Stimulated activated memory B cell treated with anti-CD40 and anti-IgM and Interleukin-4, amounts not matched to agents 10 μg/mL and 1 μg/mL and 100 μg/mL, for 72 hours (primary cell): ENCODE measurements at regions not wholly inside any gene's neighbourhood (a gene's known extent, or its start where the extent isn't known, plus 50 kb on each side); places are given as distances from the start of the nearest gene placed in this dataset.
"Not testable (repeated sequence)": the region's sequence is repeated elsewhere in the genome, so short reads cannot be mapped to it uniquely, and the experiment has no call there.

ENCODE experiments used
- ATAC-seq: fragments of 150-1000 bp; cut with Tn5 transposase; 2 replicates; pipeline ENCODE4 v1.10.0; 2021
- H3K27ac Mint-ChIP-seq: one replicate; pipeline ENCODE4 v1.8.0; 2022; ENCODE audit warnings: mild to moderate bottlenecking, mixed read lengths
- H3K27me3 Mint-ChIP-seq: one replicate; pipeline ENCODE4 v1.8.0; 2022; ENCODE audit warnings: mixed read lengths
- H3K36me3 Mint-ChIP-seq: one replicate; pipeline ENCODE4 v1.8.0; 2022; ENCODE audit warnings: mixed read lengths
- H3K4me1 Mint-ChIP-seq: one replicate; pipeline ENCODE4 v1.8.0; 2022; ENCODE audit warnings: mixed read lengths
- H3K4me3 Mint-ChIP-seq: one replicate; pipeline ENCODE4 v1.8.0; 2022; ENCODE audit warnings: mild to moderate bottlenecking, moderate library complexity, mixed read lengths
- H3K9me3 Mint-ChIP-seq: one replicate; pipeline ENCODE4 v1.8.0; 2022; ENCODE audit warnings: mixed read lengths

DNA sequence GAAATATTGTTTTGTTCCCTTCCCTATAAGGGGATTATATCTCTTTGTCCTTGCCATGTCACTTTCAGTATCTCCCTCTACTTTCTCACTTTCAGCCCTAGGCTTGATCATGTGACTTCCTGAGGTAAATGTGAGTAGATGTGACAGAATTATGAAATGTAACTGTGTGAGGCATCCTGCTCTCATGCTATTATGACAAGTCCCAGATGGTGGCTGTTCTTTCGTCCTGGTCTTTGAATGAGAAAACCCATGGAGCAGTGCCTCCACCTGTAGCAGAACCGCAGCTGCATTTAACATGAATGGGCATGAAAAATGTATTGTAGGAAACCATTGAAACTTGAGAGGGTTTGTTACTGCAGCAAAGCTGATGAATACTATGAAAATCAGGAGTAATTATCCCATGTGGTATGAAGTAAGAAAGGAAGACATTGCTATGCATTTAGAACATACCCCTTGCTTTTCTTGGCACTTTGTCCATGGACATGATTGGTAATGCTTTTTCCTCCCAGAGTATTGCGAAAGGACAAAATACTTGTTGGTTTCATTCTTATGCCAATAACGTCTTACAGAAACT is 202.2 kb upstream of the GPRIN3 start:
- H3K36me3 Mint-ChIP-seq = no peaks in the 10 kb centered on the region
- no peaks in the 10 kb centered on the region for H3K27me3 Mint-ChIP-seq
- peaks cover 2% of the 10 kb centered on the region for H3K9me3 Mint-ChIP-seq
- no peaks in the 10 kb centered on the region for H3K4me1 Mint-ChIP-seq
- H3K4me3 Mint-ChIP-seq = no peak overlapping the region
- H3K27ac Mint-ChIP-seq = no peak overlapping the region
- ATAC-seq = peak; percentile 58

DNA sequence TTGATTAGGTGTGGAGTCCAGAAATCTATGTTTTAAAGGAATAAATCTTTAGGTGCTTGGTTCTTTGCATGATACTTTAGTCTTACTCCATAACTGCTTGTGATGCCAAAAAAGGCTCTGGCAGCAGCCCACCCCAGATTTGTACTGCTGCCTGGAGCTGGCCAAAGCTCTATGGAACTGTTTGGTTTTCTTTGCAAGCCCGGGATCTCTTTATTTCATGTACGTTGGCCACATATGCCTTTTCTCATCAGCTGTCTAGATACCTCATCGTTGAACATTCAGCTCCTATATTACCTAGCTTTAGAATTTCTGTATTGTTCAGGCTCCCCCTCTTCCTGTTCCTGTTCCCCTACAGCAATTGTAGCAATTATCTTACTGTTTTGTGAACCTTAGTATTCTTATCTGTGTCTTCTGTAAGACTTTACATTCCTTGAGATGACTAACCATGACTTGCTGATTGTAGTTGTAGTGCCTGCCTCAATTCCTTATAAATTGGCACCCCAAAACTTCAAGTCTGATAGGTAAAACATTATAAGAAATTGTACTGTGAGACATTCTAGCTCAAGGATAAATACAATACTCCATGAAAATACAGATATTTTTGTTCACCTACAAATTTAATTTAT is 199.4 kb upstream of the GPRIN3 start:
- H3K9me3 Mint-ChIP-seq = peaks cover 2% of the 10 kb centered on the region
- no peaks in the 10 kb centered on the region for H3K27me3 Mint-ChIP-seq
- H3K4me3 Mint-ChIP-seq = no peak overlapping the region
- H3K36me3 Mint-ChIP-seq = no peaks in the 10 kb centered on the region
- no peak for ATAC-seq
- H3K27ac Mint-ChIP-seq = no peak overlapping the region
- H3K4me1 Mint-ChIP-seq = no peaks in the 10 kb centered on the region

DNA sequence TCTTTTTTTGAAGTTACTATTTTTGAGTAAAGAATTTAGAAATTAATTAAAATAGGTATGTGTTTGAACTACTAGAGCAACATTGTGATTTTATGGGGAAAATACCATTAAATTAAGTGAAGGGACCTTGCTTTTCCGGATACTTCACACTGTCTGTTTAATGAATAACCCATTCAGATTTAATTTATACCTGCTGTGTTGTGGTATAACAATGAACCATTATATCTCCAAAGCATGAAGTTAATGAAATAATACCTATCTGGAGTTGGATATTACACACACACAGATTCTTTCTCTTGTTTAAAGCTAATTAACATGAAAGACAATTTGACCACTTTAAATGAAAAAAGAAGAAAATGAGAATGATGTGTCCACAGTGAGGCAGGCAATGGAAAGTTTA is 195.0 kb upstream of the GPRIN3 start:
- Mint-ChIP-seq H3K27me3 (peaks cover 19% of the 10 kb centered on the region), H3K9me3 (no peaks in the 10 kb centered on the region), H3K27ac (no peak overlapping the region), H3K36me3 (no peaks in the 10 kb centered on the region), H3K4me1 (no peaks in the 10 kb centered on the region), H3K4me3 (no peak overlapping the region)
- no peak for ATAC-seq

DNA sequence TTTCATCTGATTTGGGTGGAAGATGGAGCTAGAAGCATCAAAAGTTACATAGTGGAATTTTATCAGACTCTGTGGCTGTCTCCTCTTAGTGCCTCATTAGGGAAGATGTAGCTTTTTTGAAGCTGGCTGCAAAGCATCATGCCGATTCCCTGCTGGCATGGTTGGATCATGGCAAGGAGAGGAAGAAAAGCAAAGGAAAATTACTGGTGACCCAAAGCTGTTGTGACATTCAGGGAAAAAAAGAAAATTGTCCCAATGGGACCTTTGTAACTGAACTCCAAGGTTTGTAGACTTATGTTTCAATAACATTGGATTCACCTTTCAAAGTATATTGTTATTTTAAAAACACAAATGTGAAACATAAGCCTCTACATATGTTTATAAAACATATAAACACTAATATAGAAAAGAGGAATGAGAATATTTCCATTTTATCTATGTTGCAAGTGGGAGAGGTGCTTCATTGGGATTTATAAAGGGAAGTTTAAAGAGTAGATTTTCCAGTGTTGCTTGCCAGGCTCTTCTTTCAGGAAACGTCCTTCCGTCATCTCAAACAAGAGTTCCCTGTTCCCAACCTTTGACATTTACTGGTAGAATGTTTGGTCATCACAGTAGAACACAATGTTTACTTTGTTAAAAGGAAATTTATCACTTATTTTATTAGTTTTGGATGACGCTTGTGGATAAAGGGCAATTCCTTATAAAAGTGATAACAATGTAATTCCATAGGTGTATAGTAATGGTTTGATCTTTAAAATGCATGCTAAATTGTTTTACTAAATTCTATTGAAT is 190.1 kb upstream of the GPRIN3 start:
- H3K9me3 Mint-ChIP-seq = no peaks in the 10 kb centered on the region
- no peak for ATAC-seq
- no peak overlapping the region for H3K4me3 Mint-ChIP-seq
- H3K27me3 Mint-ChIP-seq = peaks cover 19% of the 10 kb centered on the region
- H3K4me1 Mint-ChIP-seq = no peaks in the 10 kb centered on the region
- H3K27ac Mint-ChIP-seq = no peak overlapping the region
- H3K36me3 Mint-ChIP-seq = no peaks in the 10 kb centered on the region

DNA sequence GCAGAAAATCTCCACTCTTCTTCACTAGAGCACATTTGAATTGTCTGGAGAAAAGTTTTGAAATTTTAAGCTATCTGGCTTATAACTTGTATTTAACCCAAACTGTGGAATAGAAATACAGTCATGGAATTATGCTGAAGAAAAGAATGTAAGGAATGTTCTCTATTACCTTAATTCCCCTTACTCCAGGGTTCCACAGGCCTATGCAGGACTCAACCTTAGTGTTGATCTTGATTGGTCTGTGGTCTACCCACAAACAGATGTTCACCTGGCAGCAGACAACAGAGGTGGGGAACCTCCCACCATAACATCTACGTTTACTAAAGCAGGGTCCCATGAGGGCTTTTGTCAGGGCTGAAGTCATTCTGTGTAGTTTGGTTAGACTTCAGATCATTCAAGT is 189.3 kb upstream of the GPRIN3 start:
- no peaks in the 10 kb centered on the region for H3K4me1 Mint-ChIP-seq
- ATAC-seq = no peak

DNA sequence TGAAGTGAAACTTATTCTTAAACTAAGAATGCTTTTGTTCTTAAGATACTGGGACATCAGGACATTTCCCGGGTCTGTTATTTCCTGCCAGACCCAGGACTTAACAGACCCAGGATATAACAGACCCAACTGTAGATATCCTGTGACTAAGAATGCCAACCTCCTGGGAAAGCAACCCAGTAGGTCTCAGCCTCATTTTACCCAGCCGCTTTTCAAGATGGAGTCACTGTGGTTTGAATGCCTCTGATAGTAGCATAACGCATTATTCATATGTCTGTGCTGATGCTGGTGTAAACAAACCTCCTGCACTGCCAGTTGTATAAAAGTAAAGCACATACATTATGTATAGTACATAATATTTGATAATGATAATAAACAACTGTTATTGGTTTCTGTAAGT is 185.8 kb upstream of the GPRIN3 start:
- no peaks in the 10 kb centered on the region for H3K27me3 Mint-ChIP-seq
- no peak for ATAC-seq
- H3K4me3 Mint-ChIP-seq = no peak overlapping the region
- no peaks in the 10 kb centered on the region for H3K36me3 Mint-ChIP-seq
- no peaks in the 10 kb centered on the region for H3K4me1 Mint-ChIP-seq
- H3K27ac Mint-ChIP-seq = no peak overlapping the region
- H3K9me3 Mint-ChIP-seq = no peaks in the 10 kb centered on the region

More for the DNA sequence above, 189.3 kb upstream of the GPRIN3 start:
- no peak overlapping the region for H3K27ac Mint-ChIP-seq
- no peaks in the 10 kb centered on the region for H3K9me3 Mint-ChIP-seq
- H3K27me3 Mint-ChIP-seq = peaks cover 19% of the 10 kb centered on the region
- no peak overlapping the region for H3K4me3 Mint-ChIP-seq
- no peaks in the 10 kb centered on the region for H3K36me3 Mint-ChIP-seq

DNA sequence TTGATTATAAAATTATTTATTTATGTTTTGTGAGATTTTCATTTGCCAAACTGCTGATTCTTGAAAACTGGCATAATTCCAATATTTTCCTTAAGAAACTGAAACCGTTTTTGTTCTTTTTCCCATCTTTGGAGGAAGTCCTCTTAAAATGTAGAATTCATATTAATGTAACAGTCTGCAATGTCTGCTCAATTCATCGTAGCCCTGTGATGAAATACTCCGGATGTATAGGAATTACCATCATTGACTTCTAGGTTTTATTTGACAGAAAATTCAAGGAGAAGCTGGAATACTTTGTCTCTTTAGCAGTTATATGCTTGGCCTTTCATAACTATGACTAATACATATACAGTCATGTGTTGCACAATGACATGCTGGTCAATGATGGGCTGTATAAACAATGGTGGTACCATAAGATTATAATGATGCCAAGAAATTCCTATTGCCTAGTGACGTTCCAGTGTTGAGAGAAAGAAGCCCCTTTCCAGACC is 185.0 kb upstream of the GPRIN3 start:
- Mint-ChIP-seq H3K4me1 (no peaks in the 10 kb centered on the region), H3K27me3 (no peaks in the 10 kb centered on the region), H3K36me3 (no peaks in the 10 kb centered on the region), H3K27ac (no peak overlapping the region), H3K9me3 (no peaks in the 10 kb centered on the region), H3K4me3 (no peak overlapping the region)
- ATAC-seq = no peak

DNA sequence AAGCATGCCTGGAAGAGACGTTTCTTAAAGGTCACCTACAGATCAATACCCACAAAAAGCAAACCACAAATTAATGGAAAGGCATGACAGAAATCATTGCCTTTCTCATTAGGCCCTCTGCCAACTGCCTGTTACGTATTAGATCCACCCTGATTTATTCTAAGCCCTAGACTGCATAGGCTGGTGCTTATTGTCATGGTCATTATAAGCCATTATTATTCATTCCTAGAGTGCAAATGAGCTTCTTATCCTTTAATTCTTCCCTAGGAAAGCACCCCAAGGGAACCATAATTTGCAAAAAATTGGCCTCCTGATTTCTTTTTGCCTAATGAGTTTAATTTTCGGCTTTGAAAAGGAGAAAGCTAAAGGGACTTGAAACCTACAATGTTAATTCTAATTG is 184.2 kb upstream of the GPRIN3 start:
- H3K36me3 Mint-ChIP-seq = no peaks in the 10 kb centered on the region
- ATAC-seq = no peak
- no peak overlapping the region for H3K27ac Mint-ChIP-seq
- H3K9me3 Mint-ChIP-seq = no peaks in the 10 kb centered on the region
- H3K27me3 Mint-ChIP-seq = no peaks in the 10 kb centered on the region
- no peak overlapping the region for H3K4me3 Mint-ChIP-seq
- H3K4me1 Mint-ChIP-seq = no peaks in the 10 kb centered on the region

DNA sequence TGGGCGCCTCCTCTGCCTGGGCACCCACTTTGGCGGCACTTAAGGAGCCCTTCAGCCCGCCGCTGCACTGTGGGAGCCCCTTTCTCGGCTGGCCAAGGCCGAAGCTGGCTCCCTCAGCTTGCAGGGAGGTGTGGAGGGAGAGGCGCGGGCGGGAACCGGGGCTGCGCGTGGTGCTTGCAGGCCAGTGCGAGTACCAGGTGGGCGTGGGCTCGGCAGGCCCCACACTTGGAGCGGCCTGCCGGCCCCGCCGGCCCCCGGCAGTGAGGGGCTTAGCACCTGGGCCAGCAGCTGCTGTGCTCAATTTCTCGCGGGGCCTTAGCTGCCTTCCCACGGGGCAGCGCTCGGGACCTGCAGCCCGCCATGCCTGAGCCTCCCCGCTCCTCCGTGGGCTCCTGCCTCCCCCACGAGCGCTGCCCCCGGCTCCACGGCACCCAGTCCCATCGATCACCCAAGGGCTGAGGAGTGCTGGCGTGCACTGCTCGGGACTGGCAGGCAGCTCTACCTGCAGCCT is 182.4 kb upstream of the GPRIN3 start:
- not testable (repeated sequence) for H3K4me3 Mint-ChIP-seq, H3K4me1 Mint-ChIP-seq, H3K36me3 Mint-ChIP-seq, H3K9me3 Mint-ChIP-seq, H3K27me3 Mint-ChIP-seq, ATAC-seq, H3K27ac Mint-ChIP-seq

DNA sequence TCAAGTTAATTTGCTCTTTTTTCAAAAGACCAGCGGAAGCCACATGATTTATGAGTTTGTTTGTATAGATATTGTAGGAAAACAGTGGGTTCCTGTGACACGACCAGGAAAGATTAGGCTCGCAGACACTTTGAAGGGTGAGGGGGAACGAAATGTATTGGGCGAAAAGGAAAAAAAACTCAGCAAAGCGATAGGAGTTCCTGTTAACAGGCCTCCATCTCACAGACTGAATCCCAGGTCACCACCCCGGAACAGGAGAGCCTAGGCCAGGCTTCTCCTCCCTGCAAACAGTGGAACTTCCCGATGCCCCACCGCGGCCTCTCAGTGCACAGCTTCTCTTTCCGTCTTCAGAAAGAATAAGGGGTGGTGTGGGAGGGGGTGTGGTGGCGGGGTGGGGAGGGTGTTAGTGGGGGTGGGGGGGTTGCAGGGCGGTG is 181.8 kb upstream of the GPRIN3 start:
- Mint-ChIP-seq H3K27ac (no peak overlapping the region), H3K4me3 (no peak overlapping the region), H3K36me3 (no peaks in the 10 kb centered on the region), H3K4me1 (no peaks in the 10 kb centered on the region), H3K27me3 (no peaks in the 10 kb centered on the region), H3K9me3 (no peaks in the 10 kb centered on the region)
- ATAC-seq = no peak

DNA sequence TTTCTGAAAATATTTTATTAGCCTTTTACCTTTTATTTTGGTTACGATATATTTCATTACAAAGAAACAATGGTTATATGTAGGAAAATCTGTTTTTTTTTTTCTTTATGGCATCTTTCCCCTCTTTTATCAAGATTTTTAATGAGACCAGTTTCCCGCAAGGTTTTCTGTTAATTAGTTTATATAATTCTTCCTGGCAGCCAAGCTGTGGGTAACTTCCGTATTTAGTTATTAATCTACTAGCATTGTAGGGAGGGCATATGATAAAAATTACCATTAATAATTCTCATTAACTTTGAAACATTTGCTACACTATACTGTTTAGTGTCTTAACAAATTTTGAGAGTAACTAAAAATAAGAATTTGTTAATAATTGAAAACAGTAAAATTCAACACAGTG is 181.1 kb upstream of the GPRIN3 start:
- H3K27me3 Mint-ChIP-seq = no peaks in the 10 kb centered on the region
- H3K4me3 Mint-ChIP-seq = no peak overlapping the region
- H3K9me3 Mint-ChIP-seq = no peaks in the 10 kb centered on the region
- H3K36me3 Mint-ChIP-seq = no peaks in the 10 kb centered on the region
- no peak overlapping the region for H3K27ac Mint-ChIP-seq
- H3K4me1 Mint-ChIP-seq = no peaks in the 10 kb centered on the region
- no peak for ATAC-seq

DNA sequence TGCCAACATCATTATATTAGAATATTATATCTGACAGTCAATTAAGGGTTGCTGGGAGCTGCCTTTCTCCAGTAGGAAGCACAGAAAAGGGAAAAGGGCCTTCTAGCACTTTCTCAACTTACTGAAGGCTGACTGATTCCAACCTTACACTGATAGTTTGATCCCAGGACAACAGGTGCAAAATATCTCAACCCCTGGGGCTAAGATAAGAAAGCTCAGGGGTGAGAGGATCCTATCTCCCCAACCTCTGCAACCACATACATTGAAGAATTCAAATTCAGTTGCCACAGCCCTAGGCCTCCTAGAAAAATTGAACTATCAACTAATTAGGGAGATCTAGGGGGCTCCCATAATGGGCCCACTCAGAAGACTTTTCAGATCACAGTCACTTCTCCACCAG is 179.1 kb upstream of the GPRIN3 start:
- H3K27me3 Mint-ChIP-seq = no peaks in the 10 kb centered on the region
- no peak overlapping the region for H3K4me3 Mint-ChIP-seq
- no peaks in the 10 kb centered on the region for H3K36me3 Mint-ChIP-seq
- no peak overlapping the region for H3K27ac Mint-ChIP-seq
- H3K9me3 Mint-ChIP-seq = peaks cover 2% of the 10 kb centered on the region
- no peak for ATAC-seq
- no peaks in the 10 kb centered on the region for H3K4me1 Mint-ChIP-seq

DNA sequence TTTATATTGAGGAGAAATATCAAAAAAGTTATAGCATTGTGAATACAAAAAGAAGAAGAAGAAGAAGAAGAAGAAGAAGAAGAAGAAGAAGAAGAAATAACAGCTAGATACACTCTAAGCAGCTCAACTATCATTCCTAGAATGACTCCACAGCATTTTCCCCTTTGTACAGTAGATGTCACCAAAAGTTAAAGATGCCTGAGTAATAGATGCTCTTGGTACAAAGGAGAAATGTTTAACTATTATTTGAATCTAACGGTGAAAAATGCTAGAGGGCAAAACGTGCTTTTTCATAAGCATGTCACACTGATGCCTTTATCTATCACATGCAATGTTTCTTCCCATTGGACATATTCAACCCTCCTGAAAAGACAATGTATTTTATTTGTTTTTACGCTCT is 178.4 kb upstream of the GPRIN3 start:
- Mint-ChIP-seq H3K4me1 (no peaks in the 10 kb centered on the region), H3K9me3 (peaks cover 7% of the 10 kb centered on the region), H3K27ac (no peak overlapping the region), H3K36me3 (no peaks in the 10 kb centered on the region), H3K4me3 (no peak overlapping the region), H3K27me3 (no peaks in the 10 kb centered on the region)
- no peak for ATAC-seq

DNA sequence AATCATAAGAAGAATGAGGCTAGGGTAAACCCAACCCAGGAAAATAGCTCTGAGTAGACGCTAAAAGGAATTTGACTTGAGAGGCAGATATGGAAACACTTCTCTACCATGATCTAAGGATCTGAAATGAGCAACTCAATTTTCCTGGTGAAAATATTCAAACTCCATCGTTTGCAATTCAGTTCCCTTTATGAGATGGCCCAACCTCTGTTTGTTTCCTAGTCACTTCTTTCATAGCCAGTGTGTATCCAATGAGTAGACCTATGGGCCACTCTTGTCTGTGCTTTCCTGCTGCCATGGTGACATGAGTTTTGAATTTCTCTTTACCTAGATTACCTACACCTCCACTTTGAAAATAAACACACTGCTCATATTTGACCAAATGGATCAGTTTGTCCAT is 176.2 kb upstream of the GPRIN3 start:
- Mint-ChIP-seq H3K27ac (no peak overlapping the region), H3K9me3 (peaks cover 16% of the 10 kb centered on the region), H3K36me3 (no peaks in the 10 kb centered on the region), H3K4me3 (no peak overlapping the region), H3K4me1 (no peaks in the 10 kb centered on the region), H3K27me3 (no peaks in the 10 kb centered on the region)
- ATAC-seq = no peak

DNA sequence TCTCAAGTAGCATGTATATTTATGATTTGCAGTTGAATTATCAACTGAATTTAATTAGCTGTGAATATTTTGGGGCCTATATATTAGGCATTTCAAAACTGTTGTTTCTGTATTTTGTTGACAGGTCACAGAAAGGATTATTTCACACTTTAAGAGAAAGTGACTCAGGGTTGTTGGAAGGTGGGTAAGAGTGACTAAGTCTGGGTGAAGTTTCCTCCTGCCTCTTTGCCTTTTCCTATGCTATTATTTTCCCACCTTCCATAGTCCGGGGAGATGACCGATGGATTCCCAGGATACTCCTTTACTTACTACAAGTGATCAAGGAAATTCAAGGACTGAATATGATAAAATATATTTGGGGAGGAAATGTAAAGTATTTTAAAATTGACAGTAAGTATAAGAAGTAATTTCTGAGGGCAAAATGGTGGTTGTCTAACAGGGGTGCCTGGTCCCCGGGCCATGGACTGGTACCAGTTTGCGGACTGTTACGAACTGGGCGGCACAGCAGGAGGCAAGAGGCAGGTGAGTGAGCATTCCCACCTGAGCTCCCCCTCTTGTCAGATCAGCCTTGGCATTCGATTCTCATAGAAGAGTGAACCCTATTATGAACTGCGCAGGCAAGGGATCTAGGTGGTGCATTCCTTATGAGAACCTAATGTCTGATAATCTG is 175.5 kb upstream of the GPRIN3 start:
- peaks cover 16% of the 10 kb centered on the region for H3K9me3 Mint-ChIP-seq
- H3K36me3 Mint-ChIP-seq = no peaks in the 10 kb centered on the region
- peak; percentile 34 for ATAC-seq
- no peak overlapping the region for H3K4me3 Mint-ChIP-seq
- no peaks in the 10 kb centered on the region for H3K4me1 Mint-ChIP-seq
- H3K27ac Mint-ChIP-seq = no peak overlapping the region
- no peaks in the 10 kb centered on the region for H3K27me3 Mint-ChIP-seq
